SHP77 treated with DMSO at 0.1 percent for 48 hours (cell line): ENCODE measurements at regions not wholly inside any gene's neighbourhood (a gene's known extent, or its start where the extent isn't known, plus 50 kb on each side); places are given as distances from the start of the nearest gene placed in this dataset.

Experiments
- DNase-seq: peaks from one replicate; lab custom pipeline; 2025; lab: John Stamatoyannopoulos, UW

GRCh38 chr10:78717200-78717599 lies 351.6 kb upstream of the ZMIZ1 start:
- DNase-seq = no peak

DNA sequence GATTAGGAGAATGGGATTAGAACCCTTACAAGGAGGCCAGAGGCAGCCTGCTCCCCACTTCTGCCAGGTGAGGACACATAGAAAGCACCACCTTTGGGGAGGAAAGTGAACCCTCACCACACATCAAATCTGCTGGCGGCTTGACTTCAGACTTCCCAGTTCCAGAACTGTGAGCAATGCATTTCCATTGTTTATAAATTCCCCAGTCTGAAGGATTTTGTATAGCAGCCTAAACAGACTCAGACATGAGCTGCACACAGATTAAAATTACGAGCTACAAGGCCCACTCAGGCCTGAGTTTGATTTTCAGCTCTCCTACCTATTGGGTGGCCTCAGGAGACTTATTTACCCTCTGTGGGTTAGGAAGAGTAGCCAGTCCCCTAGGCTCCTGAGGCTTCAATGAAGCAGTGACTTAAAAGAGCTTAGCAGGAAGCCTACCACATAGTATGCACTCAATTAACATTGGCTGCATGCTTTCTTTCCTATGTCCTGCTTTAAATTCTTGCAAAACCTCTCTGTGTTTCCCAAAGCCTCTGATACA lies 350.7 kb upstream of the ZMIZ1 start:
- no peak for DNase-seq

GRCh38 chr10:78719276-78719675 lies 349.5 kb upstream of the ZMIZ1 start:
- no peak for DNase-seq

DNA sequence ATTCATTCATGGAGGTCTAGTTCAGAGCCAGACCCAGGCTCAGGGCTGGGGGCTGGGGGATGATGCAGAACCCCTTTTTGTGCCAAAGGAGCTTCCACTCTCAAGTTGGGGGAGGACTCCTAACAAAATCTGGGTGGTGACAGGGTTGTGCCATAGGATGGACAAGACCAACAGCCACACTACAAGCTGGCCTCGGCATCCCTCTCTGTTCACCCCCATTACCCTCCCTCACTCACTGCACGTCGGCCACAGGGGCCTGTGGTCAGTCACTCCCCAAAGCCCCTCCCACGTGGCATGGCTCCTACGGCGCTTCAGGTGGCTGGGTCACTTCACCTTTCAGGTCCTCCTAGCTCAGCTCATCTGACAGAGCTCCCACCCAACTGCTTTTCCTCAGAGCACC lies 348.7 kb upstream of the ZMIZ1 start:
- no peak for DNase-seq

GRCh38 chr10:78721231-78721630 lies 347.5 kb upstream of the ZMIZ1 start:
- DNase-seq = no peak

DNA sequence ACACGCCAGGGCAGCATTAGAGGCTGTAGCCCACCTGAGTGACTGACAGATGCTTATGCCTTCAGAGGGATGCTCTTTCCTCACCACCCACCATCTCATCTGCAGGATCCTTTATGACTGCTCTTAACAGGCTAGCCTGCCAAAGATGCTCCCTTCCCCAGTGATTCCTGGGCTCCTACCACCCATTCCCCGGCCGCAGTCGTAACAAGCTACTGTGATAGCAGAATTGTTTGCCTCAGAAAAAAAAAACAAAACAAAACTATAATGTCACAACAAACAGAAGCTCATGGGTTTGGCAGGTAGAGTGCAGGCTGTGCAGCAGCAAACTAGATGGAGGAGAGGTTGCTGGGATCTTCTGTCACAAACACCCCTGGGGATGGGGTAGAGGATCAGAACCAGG lies 343.9 kb upstream of the ZMIZ1 start:
- DNase-seq = no peak

- no peak for DNase-seq
Measured at GRCh38 chr10:78726171-78726570, 342.6 kb upstream of the ZMIZ1 start.

DNA sequence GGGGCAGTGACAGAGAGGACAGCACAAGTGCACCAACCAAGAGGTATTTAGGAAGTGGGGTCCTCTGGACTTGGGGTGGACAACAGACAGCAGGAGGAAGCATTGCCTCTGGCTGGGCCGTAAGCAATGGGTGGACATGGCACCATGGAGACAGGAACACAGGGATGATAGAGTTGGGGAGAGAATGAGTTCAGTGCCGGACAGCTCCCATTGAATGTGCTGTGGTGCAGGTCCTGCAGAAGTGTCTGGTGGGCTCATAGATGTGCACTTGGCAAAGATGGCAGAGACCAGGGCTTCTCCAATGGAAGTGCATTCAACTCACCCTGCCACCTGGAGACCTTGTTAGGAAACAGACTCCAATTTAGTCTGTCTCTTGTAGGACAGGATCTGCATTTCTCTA lies 341.5 kb upstream of the ZMIZ1 start:
- no peak for DNase-seq

GRCh38 chr10:78727728-78728127 lies 341.0 kb upstream of the ZMIZ1 start:
- DNase-seq = no peak

GRCh38 chr10:78728176-78728575 lies 340.6 kb upstream of the ZMIZ1 start:
- no peak for DNase-seq

DNA sequence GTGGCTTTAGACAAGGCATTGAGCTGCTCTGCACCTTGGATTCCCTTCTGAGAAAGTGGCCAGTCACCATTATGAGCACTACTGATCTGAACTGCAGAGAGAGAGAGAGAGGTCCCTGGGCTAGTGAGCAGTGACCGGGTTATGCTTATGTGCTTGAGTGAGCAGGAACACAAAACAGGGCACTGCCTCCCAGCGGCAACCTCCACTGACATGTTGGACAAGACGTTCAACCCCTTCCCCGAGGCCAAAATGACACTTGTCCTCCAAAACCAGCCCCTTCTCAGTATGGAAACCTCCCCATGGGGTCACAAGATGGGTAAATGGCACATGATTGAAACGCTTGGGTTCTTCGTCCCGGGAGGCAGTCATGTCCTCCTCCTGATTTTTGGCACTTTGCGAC lies 339.4 kb upstream of the ZMIZ1 start:
- no peak for DNase-seq

DNA sequence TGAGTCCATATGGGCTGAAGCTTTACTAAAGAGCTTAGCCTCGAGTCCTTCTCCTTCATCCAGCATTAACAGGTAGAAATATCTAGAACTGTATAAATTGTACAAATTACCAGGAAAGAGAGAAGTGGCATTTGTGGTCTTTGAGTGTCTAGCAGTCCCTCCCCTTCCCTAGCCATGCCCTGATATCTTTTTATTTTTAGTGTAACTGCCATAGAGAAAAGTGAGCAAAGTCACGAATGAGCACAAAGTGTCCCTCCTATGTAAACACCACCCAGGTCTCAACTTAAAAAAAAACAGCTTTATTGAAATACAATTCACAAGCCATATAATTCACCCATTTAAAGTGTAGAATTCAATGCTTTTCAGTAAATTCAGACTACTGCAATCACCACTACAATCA lies 339.0 kb upstream of the ZMIZ1 start:
- DNase-seq = no peak

DNA sequence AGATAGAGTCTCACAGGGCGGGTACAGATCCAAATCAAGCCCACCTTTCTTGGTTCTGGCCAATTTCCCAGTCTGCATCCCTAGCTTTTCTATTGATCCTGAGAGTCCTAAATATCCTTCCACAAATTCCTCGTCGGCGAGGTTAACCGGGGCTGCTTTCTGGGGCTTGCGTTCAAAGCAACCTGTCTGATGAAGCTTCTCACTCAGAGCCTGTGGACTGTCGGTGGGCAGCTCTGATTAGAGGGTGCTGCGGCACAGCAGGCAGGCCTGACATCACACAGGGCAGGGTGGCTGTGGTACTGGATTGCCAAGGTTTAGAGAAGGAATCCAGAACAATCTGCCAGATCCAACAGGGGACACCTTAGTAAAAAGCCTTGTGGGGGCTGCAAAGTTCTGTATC lies 338.0 kb upstream of the ZMIZ1 start:
- DNase-seq = no peak

DNA sequence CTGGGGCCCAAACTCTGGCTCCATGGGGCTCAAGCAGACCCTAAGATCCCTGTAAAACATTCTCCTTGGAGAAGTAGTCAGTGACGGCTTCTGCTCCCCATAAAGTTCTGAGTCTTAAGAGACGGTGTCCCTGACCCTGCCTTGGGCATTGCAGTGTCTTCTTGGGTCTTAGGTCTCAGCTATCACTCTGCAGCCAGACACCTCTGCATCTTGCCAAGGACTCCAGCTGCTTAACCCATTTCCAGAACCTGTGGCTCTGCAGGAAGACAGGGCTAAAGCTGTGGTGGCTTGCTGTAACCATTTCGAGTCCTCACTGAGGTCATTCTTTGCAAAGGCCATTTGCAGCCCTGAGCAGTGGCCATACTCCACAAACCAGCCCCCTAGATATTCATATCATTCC lies 337.1 kb upstream of the ZMIZ1 start:
- DNase-seq = no peak

- no peak for DNase-seq
Measured at GRCh38 chr10:78732381-78732780, 336.4 kb upstream of the ZMIZ1 start.

DNA sequence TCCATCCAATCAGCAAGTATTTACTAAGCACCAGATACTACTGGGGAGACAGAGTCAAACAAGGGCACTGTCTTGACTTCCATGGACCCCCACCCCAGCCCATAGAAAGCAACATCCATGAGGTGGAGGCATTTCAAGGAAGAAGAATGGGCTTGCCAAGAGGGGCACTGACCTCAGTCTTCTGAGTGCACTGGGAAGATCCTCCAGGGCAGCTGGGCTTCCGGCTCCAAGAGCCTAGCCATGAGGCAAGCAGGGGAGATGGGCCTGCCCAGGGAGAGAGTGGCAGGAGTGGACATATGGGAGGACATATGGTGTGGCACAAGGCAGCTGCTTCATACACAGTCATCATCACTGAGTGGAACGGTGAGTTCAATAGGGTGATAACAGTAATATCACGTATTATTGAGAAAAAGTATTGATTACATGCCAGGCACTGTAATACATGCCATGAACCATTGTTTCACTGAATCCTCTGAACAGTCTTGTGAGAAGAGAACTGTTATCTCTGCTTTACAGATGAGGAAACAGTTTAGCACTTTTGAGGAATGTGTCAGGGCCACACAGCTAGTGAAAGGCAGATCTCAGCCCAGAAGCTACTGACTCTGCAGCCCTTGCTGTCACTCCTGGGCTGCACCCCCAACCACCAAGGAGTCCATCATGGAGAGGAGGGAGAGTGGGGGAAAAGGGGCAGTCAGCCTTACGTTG lies 331.7 kb upstream of the ZMIZ1 start:
- no peak for DNase-seq

GRCh38 chr10:78737883-78738856 lies 330.6 kb upstream of the ZMIZ1 start:
- no peak for DNase-seq

DNA sequence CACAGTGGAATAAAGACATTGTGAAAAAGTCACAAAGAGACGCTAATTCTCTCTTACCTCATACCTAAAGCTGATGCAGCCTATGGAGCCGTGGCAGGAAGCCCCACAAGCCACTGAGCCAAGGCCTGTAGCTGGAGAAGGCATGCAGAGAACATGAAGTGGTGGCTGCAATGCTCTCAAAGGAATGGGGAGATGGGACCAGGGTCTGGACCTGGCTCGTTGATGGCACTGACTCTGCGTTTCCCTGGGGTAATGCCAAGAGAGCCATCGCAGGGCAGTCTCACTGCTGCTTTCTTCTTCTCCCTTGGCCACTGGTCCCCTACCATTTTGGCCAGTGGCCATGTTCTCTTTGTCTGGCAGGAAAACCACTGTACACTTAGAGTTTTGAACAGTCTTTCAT lies 329.9 kb upstream of the ZMIZ1 start:
- DNase-seq = no peak

GRCh38 chr10:78739444-78740053 lies 329.2 kb upstream of the ZMIZ1 start:
- no peak for DNase-seq

GRCh38 chr10:78740976-78741915 lies 327.5 kb upstream of the ZMIZ1 start:
- no peak for DNase-seq

- no peak for DNase-seq
Measured at GRCh38 chr10:78742406-78742729, 326.4 kb upstream of the ZMIZ1 start.
